Activated CD8-positive, alpha-beta T cell treated with anti-CD3 and anti-CD28 coated beads for 36 hours (primary cell): ENCODE measurements at regions not wholly inside any gene's neighbourhood (a gene's known extent, or its start where the extent isn't known, plus 50 kb on each side); places are given as distances from the start of the nearest gene placed in this dataset.

Experiments
- ATAC-seq: fragments of 200-7000 bp; cut with Tn5 transposase; one replicate; pipeline ENCODE4 v1.10.0; 2021; ENCODE audit warnings: mild to moderate bottlenecking, moderate library complexity
- CTCF ChIA-PET: fragments of 350-600 bp; sonication (Branson Sonifier 250); formaldehyde crosslinking; loops from one replicate; lab custom pipeline; 2021; ENCODE audit warnings: antibody characterized with exemption; lab: Charles Lee
- POLR2A ChIA-PET: fragments of 350-600 bp; sonication (Branson Sonifier 250); formaldehyde crosslinking; loops from one replicate; lab custom pipeline; 2021; ENCODE audit warnings: antibody characterized with exemption; lab: Charles Lee
- DNase-seq: peaks from one replicate; pipeline ENCODE4 v3.0.0-alpha.2; 2020
- H3K27ac Mint-ChIP-seq: one replicate; pipeline ENCODE4 v1.8.0; 2021; ENCODE audit warnings: mild to moderate bottlenecking, mixed read lengths
- H3K27me3 Mint-ChIP-seq: one replicate; pipeline ENCODE4 v1.8.0; 2021; ENCODE audit warnings: mixed read lengths
- H3K36me3 Mint-ChIP-seq: one replicate; pipeline ENCODE4 v1.8.0; 2021; ENCODE audit warnings: low read depth, mixed read lengths
- H3K4me1 Mint-ChIP-seq: one replicate; pipeline ENCODE4 v1.8.0; 2021; ENCODE audit warnings: low read depth, mixed read lengths
- H3K4me3 Mint-ChIP-seq: one replicate; pipeline ENCODE4 v1.8.0; 2021; ENCODE audit warnings: mild to moderate bottlenecking, moderate library complexity, mixed read lengths
- H3K9me3 Mint-ChIP-seq: one replicate; pipeline ENCODE4 v1.8.0; 2021; ENCODE audit warnings: mixed read lengths
- intact Hi-C: fragments of 100-400 bp; cut with micrococcal nuclease; formaldehyde crosslinking; loops from one replicate; pipeline ENCODE4 v1.10.0; 2022
- TF ChIP-seq, protein P1 (sequence below): fragments of 200-600 bp; IDR thresholded peaks from one replicate; pipeline ENCODE4 v1.8.0; 2022; ENCODE audit warnings: antibody characterized with exemption, mild to moderate bottlenecking

- no peaks in the 10 kb centered on the region for H3K27me3 Mint-ChIP-seq
- DNase-seq (no peak), ATAC-seq (no peak)
- TF ChIP-seq, protein P1, sequence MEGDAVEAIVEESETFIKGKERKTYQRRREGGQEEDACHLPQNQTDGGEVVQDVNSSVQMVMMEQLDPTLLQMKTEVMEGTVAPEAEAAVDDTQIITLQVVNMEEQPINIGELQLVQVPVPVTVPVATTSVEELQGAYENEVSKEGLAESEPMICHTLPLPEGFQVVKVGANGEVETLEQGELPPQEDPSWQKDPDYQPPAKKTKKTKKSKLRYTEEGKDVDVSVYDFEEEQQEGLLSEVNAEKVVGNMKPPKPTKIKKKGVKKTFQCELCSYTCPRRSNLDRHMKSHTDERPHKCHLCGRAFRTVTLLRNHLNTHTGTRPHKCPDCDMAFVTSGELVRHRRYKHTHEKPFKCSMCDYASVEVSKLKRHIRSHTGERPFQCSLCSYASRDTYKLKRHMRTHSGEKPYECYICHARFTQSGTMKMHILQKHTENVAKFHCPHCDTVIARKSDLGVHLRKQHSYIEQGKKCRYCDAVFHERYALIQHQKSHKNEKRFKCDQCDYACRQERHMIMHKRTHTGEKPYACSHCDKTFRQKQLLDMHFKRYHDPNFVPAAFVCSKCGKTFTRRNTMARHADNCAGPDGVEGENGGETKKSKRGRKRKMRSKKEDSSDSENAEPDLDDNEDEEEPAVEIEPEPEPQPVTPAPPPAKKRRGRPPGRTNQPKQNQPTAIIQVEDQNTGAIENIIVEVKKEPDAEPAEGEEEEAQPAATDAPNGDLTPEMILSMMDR = no peak
- no peaks in the 10 kb centered on the region for H3K36me3 Mint-ChIP-seq
- intact Hi-C loops = no loop called here
- peak overlapping the region; percentile 66 for H3K4me3 Mint-ChIP-seq
- ChIA-PET CTCF (interaction anchor here (1.3 to 2.4 kb wide), 2 partner anchors 207 to 242 kb away, joined by 5 to 7 read pairs; partner anchors contain the start of gene IER5L), POLR2A (interaction anchor here (2.1 kb wide), 1 partner anchor 207 kb away, joined by 5 read pairs; the partner anchor contains the start of gene IER5L)
- H3K9me3 Mint-ChIP-seq = no peaks in the 10 kb centered on the region
- peaks cover 15% of the 10 kb centered on the region for H3K4me1 Mint-ChIP-seq
- H3K27ac Mint-ChIP-seq = peak overlapping the region; percentile 87
Observed at GRCh38 chr9:129384491-129385210, 206.6 kb upstream of the IER5L start.

DNA sequence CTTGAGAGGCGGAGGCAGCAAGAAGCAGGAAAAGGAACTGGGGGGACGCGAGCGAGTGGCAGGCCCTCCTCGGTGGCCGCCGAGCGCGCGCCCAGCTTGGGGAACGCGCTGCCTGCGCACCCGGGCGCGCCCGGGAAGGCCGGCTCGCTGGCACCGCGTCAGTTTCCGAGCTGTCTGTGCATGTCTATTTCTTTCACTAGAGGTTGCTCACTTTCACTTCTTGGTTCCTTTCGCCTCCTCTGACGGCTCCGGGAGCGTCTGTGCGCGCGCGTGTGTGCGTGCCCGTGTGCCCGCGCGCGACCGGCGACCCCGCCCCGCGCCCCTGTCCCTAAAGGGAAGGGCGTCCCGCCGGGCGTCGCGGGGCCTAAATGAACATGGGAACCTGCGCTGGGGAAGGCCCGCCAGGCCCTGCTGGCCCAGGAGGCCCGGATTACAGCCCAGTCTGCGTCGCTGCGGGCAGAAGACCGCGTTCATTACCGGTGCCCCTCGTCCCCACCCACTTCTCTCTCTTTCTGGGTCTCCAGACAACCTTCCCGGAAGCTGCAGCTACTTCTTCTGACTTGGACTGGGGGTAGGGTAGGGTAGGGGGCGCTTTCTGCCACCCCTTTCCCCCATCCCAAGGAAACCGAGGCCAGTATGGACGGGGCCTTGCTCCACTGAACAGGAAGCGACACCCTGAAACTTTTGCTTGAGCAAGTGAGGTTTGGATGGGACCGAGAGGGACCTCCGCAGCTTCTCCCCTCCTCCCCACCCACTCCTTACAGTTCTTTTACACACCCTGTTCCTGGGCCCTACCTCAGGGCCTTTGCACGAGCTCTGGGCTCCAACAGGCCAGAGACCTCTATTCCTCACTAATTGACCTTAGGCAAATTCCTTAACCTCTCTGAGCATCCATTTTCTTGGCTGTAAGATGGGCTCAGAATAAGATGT, 205.8 kb upstream of the IER5L start:
- ChIA-PET CTCF (interaction anchor here (0.6 to 2.4 kb wide), 8 partner anchors 14 to 244 kb away, joined by 3 to 7 read pairs (median 4); partner anchors contain the start of gene IER5L), POLR2A (interaction anchor here (0.9 to 2.1 kb wide), 3 partner anchors 21 to 244 kb away, joined by 3 to 5 read pairs (median 3); partner anchors contain the start of gene IER5L)
- TF ChIP-seq, protein P1 = no peak
- Mint-ChIP-seq H3K27ac (peak overlapping the region; percentile 87), H3K9me3 (no peaks in the 10 kb centered on the region), H3K36me3 (no peaks in the 10 kb centered on the region), H3K27me3 (no peaks in the 10 kb centered on the region), H3K4me1 (peaks cover 15% of the 10 kb centered on the region), H3K4me3 (peak overlapping the region; percentile 66)
- intact Hi-C loops = no loop called here
- peak; percentile 91 for ATAC-seq
- DNase-seq = peak; percentile 78

DNA sequence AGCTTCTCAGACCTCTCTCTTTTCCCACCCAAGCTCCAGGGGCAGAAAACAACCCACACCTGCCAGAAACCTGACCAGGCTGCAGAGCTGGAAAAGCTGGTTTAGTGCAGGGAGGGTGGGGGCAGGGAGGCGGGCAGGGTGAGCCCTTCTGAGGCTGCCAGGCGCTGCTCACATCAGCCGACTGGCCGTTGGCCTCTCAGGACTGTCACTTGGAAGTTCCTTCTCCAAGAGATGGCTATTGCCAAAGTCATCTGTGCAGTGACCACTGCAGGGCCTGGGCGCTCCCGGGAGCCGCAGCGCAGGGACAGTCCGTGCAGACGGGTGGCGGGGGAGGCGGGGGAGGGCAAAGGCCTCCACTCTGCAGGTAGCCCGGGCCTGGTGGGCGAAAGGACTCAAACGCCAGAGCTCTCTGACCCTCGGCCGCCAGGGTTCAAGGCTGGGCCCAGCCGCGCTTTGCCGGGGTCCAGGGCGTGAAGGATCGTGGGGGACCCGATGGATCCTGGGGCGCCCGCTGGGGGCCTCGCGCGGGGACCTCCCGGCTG, 205.0 kb upstream of the IER5L start:
- H3K36me3 Mint-ChIP-seq = no peaks in the 10 kb centered on the region
- ATAC-seq (no peak), DNase-seq (no peak)
- H3K9me3 Mint-ChIP-seq = no peaks in the 10 kb centered on the region
- ChIA-PET CTCF (interaction anchor here (0.6 to 2.4 kb wide), 9 partner anchors 13 to 244 kb away, joined by 3 to 7 read pairs (median 3); partner anchors contain the start of gene IER5L), POLR2A (interaction anchor here (0.9 to 2.1 kb wide), 4 partner anchors 22 to 243 kb away, joined by 3 to 5 read pairs (median 4); partner anchors contain the start of gene IER5L)
- peaks cover 15% of the 10 kb centered on the region for H3K4me1 Mint-ChIP-seq
- no peak overlapping the region for H3K27ac Mint-ChIP-seq
- no peaks in the 10 kb centered on the region for H3K27me3 Mint-ChIP-seq
- intact Hi-C loops = no loop called here
- H3K4me3 Mint-ChIP-seq = peak overlapping the region; percentile 66
- TF ChIP-seq, protein P1 = no peak

DNA sequence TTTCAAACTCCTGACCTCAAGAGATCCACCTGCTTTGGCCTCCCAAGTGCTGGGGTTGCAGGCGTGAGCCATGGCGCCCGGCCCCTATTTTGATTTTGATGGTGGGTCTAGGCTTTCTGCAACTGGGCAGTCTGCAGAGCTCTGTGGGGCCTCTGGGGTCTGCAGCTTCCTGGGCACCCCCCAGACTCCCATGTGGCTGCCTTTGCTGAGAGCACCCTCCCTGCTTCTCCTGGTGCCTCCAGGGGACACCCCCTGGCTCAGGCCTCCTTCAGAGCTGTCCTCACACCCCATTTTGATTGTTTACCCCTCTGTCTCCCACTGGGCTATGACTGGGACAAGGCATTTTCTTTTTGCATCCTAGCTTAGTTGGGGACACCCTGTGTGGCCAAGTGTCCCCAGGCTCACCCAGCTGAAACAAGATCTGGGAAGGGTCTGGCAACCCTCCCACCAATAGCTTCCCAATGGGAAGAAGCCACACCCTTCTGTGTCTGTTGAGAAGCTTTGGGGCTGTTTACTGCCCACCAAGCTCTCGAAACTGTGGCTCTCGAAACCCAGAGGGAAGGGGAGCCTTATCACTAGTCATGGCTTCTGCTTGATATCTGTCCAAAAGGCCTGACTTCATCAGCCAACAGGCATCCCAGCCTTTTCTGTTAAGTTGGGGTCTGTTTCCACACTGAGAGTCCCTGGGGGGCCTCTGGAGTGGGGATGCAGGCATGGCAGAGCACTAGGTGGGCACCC, 204.4 kb upstream of the IER5L start:
- ChIA-PET POLR2A (interaction anchor here (1.2 to 2.1 kb wide), 3 partner anchors 23 to 205 kb away, joined by 3 to 5 read pairs (median 5); partner anchors contain the start of gene IER5L), CTCF (interaction anchor here (0.7 to 2.4 kb wide), 9 partner anchors 52 to 243 kb away, joined by 3 to 7 read pairs (median 3); partner anchors contain the start of gene IER5L)
- Mint-ChIP-seq H3K27me3 (no peaks in the 10 kb centered on the region), H3K27ac (peak overlapping the region; percentile 27), H3K36me3 (no peaks in the 10 kb centered on the region), H3K4me3 (peak overlapping the region; percentile 66), H3K9me3 (no peaks in the 10 kb centered on the region), H3K4me1 (peaks cover 15% of the 10 kb centered on the region)
- intact Hi-C loops = no loop called here
- TF ChIP-seq, protein P1 = no peak
- DNase-seq = no peak
- no peak for ATAC-seq
